Neutrophil (primary cell): ENCODE measurements at regions not wholly inside any gene's neighbourhood (a gene's known extent, or its start where the extent isn't known, plus 50 kb on each side); places are given as distances from the start of the nearest gene placed in this dataset.

Experiments
- H3K27ac ChIP-seq: fragments of 200-600 bp; sonication (generic); 2 replicates; pipeline ENCODE4 v1.5.1; 2016; ENCODE audit warnings: mild to moderate bottlenecking, moderate library complexity
- H3K27me3 ChIP-seq: fragments of 200-600 bp; sonication (generic); 2 replicates; pipeline ENCODE4 v1.6.0; 2016; ENCODE audit warnings: mild to moderate bottlenecking
- H3K36me3 ChIP-seq: fragments of 200-600 bp; sonication (generic); 2 replicates; pipeline ENCODE4 v1.5.1; 2017
- H3K4me1 ChIP-seq, 2 experiments: fragments of 200-600 bp in 1 of 2; sonication (generic) in 1 of 2; 1 replicate in 1 of 2; 2 replicates in 1 of 2; pipeline versions ENCODE4 v1.5.1 to v1.6.1; 2013 to 2016; ENCODE audit warnings: low read depth in 1 of 2, low read length in 1 of 2, mild to moderate bottlenecking in 1 of 2, moderate library complexity in 1 of 2; ENCODE audit not compliant: control insufficient read depth in 1 of 2, insufficient read depth in 1 of 2
- H3K4me3 ChIP-seq, 2 experiments: fragments of 200-600 bp in 1 of 2; sonication (generic) in 1 of 2; 1 replicate in 1 of 2; 2 replicates in 1 of 2; pipeline ENCODE4 v1.5.1; 2013 to 2016; ENCODE audit warnings: low read depth in 1 of 2, low read length in 1 of 2, mild to moderate bottlenecking in 1 of 2, moderate library complexity in 1 of 2
- H3K9me3 ChIP-seq: fragments of 200-600 bp; sonication (generic); 2 replicates; pipeline ENCODE4 v1.5.1; 2016
- TF ChIP-seq, protein P1 (sequence below): fragments of 200-600 bp; sonication (generic); IDR thresholded peaks from 2 replicates; pipeline ENCODE4 v1.5.1; 2016; ENCODE audit warnings: antibody characterized with exemption

DNA sequence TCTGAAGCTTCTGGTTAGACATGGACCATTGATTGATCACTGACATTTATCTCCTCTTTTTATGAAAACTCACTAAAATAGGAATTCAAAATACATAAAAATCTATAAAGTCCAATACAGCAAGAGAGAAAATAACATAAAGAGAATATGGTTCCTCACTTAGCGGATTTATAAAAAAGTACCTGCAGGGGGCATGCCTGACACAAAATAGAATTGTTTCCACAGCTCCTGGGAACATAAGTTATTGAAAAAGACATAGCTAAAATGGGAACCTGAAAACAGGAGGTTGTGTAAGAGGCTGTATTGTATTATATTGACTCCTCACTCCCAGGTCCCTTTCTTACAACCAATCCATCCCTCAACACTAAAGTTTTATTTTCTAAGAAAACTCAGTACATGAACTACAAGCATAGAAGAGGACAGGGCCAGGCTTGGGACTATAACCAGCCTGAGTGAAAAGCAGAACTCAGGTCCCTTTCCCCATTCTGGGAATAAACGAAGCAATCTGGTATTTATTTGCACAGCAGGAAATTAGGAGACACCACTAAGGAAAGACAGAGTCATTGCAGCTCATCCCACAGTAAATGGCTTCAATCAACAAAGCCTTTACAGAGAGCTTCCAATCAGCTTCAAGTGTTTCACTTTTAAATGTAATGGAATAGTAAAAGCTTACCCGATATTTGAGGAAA lies 121.1 kb upstream of the NDST4 start:
- Histone ChIP-seq H3K4me3 (no peak overlapping the region), H3K9me3 (no peaks in the 10 kb centered on the region), H3K4me1 (no peaks in the 10 kb centered on the region), H3K27ac (no peak overlapping the region), H3K27me3 (no peaks in the 10 kb centered on the region), H3K36me3 (no peaks in the 10 kb centered on the region)
- TF ChIP-seq, protein P1, sequence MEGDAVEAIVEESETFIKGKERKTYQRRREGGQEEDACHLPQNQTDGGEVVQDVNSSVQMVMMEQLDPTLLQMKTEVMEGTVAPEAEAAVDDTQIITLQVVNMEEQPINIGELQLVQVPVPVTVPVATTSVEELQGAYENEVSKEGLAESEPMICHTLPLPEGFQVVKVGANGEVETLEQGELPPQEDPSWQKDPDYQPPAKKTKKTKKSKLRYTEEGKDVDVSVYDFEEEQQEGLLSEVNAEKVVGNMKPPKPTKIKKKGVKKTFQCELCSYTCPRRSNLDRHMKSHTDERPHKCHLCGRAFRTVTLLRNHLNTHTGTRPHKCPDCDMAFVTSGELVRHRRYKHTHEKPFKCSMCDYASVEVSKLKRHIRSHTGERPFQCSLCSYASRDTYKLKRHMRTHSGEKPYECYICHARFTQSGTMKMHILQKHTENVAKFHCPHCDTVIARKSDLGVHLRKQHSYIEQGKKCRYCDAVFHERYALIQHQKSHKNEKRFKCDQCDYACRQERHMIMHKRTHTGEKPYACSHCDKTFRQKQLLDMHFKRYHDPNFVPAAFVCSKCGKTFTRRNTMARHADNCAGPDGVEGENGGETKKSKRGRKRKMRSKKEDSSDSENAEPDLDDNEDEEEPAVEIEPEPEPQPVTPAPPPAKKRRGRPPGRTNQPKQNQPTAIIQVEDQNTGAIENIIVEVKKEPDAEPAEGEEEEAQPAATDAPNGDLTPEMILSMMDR = no peak

DNA sequence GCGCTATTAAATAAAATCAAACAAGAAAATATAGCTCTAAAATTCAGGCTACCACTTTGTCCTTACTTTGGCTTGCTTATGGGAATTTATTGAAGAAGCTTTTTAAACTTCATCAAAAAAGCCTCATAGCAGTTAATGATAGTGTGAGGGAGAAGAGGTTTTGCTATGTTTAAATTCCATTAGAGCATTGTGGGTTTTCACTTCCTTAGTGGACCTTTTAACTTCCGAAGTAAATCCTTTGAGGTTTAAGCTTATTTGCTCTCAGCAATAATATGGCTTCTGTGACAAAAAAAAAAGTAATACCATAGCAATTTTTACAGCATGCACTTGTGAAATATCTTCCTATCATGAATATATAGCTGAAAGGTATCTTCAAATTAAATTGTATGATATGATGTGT lies 120.2 kb upstream of the NDST4 start:
- no peak overlapping the region for H3K27ac ChIP-seq
- no peaks in the 10 kb centered on the region for H3K27me3 ChIP-seq
- H3K9me3 ChIP-seq = no peaks in the 10 kb centered on the region
- no peaks in the 10 kb centered on the region for H3K4me1 ChIP-seq
- no peaks in the 10 kb centered on the region for H3K36me3 ChIP-seq
- no peak overlapping the region for H3K4me3 ChIP-seq
- TF ChIP-seq, protein P1 = no peak

DNA sequence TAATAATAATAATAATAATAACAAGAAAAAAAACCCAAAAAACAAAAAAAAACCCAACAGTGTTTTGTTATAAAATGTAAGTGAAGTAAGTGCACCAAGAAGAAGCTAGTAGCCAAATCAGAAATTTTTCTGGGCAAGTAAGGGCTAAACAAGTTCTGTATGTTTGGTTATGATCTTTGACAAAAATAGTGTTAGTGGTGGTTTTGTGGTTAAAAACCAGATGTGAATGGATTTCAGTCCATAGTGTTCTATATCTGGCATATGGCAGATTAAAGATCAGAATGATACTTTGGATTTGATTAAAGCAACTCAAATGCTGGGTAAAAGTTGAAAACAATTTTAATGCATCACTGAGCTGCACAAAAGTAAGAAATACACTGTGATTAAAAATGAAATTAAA lies 116.5 kb upstream of the NDST4 start:
- no peak overlapping the region for H3K4me3 ChIP-seq
- no peaks in the 10 kb centered on the region for H3K4me1 ChIP-seq
- H3K36me3 ChIP-seq = no peaks in the 10 kb centered on the region
- H3K9me3 ChIP-seq = no peaks in the 10 kb centered on the region
- H3K27me3 ChIP-seq = no peaks in the 10 kb centered on the region
- TF ChIP-seq, protein P1 = no peak
- H3K27ac ChIP-seq = no peak overlapping the region

DNA sequence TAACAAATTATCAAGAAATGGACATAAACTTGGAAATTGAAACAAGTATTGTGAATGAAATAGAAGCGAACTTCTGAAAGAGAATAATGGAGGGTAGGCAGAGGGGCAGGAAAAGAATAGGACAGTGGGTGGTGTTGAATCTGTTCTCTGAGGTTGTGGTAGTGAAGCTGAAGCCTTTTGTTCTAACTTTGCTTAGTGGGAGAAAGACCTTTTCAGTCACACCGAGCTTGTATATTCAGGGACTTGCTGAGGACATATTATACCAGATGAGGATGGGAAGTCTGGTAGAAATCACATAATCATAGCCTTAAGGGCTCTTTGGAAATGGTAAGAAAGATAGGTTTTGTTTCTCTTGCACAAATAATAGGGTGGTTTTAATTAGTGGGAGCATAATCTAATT lies 115.4 kb upstream of the NDST4 start:
- H3K27me3 ChIP-seq = no peaks in the 10 kb centered on the region
- H3K27ac ChIP-seq = no peak overlapping the region
- H3K9me3 ChIP-seq = no peaks in the 10 kb centered on the region
- H3K4me1 ChIP-seq = no peaks in the 10 kb centered on the region
- TF ChIP-seq, protein P1 = no peak
- H3K4me3 ChIP-seq = no peak overlapping the region
- no peaks in the 10 kb centered on the region for H3K36me3 ChIP-seq

DNA sequence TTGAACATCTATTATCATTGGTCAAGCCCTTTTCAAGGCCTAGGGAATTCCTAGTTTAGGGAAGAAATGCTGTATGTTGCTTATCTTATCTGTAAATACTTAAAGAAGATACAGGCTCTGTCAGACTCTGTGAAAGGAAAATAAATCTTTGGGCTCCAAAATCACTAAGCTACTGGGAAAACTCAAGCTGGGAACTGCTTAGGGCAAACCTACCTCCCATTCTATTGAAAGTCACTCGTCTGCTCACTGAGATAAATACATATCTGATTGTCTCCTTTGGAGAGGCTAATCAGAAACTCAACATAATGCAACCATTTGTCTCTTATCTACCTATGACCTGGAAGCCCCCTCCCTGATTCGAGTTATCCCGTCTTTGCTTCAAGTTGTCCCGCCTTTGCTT lies 108.6 kb upstream of the NDST4 start:
- TF ChIP-seq, protein P1 = no peak
- Histone ChIP-seq H3K36me3 (no peaks in the 10 kb centered on the region), H3K4me1 (no peaks in the 10 kb centered on the region), H3K9me3 (no peaks in the 10 kb centered on the region), H3K27ac (no peak overlapping the region), H3K27me3 (no peaks in the 10 kb centered on the region), H3K4me3 (no peak overlapping the region)
